ENCODE measurements at regions not wholly inside any gene's neighbourhood (a gene's known extent, or its start where the extent isn't known, plus 50 kb on each side); places are given as distances from the start of the nearest gene placed in this dataset.

GRCh38 chr9:36772449-36773403, 200.0 kb downstream of the MELK start:
- no peaks in the 10 kb centered on the region for H3K36me3 ChIP-seq (ENCODE audit: control insufficient read depth in 2 of 3, insufficient read depth in 3 of 3, low read length in 3 of 3)
- no peak overlapping the region for H3K4me3 ChIP-seq (ENCODE audit: low read length in 3 of 3)
- H3K9me3 ChIP-seq (ENCODE audit: control insufficient read depth in 2 of 3, insufficient read depth in 1 of 3, low read length in 3 of 3): no peaks in the 10 kb centered on the region
- H3K27ac ChIP-seq (ENCODE audit: low read depth in 2 of 2, low read length in 2 of 2): no peak overlapping the region
- no peaks in the 10 kb centered on the region for H3K27me3 ChIP-seq (ENCODE audit: control insufficient read depth, insufficient read depth, low read length)
- no peaks in the 10 kb centered on the region for H3K4me1 ChIP-seq (ENCODE audit: control insufficient read depth in 2 of 3, insufficient read depth in 2 of 3, low read depth in 1 of 3, low read length in 3 of 3)
- FAIRE-seq: no peak
- H3K9ac ChIP-seq (ENCODE audit: low read length in 3 of 3): no peak overlapping the region
- peak in 3 of 5 donors; percentile 63 to 79 (median 76) for DNase-seq
- TF ChIP-seq CTCF (IDR thresholded peaks at IDR 0.05; ENCODE audit: borderline replicate concordance, extremely low read depth, insufficient read depth): no peak
- intact Hi-C loops (cut with DNase I): no loop called here

- Histone ChIP-seq H3K4me1 (ENCODE audit: control insufficient read depth in 2 of 3, insufficient read depth in 2 of 3, low read depth in 1 of 3, low read length in 3 of 3) (no peaks in the 10 kb centered on the region), H3K9me3 (ENCODE audit: control insufficient read depth in 2 of 3, insufficient read depth in 1 of 3, low read length in 3 of 3) (no peaks in the 10 kb centered on the region), H3K9ac (ENCODE audit: low read length in 3 of 3) (no peak overlapping the region), H3K4me3 (ENCODE audit: low read length in 3 of 3) (no peak overlapping the region), H3K27ac (ENCODE audit: low read depth in 2 of 2, low read length in 2 of 2) (no peak overlapping the region), H3K36me3 (ENCODE audit: control insufficient read depth in 2 of 3, insufficient read depth in 3 of 3, low read length in 3 of 3) (no peaks in the 10 kb centered on the region), H3K27me3 (ENCODE audit: control insufficient read depth, insufficient read depth, low read length) (no peaks in the 10 kb centered on the region)
- TF ChIP-seq CTCF (IDR thresholded peaks at IDR 0.05; ENCODE audit: borderline replicate concordance, extremely low read depth, insufficient read depth): no peak
- DNase-seq (no peak), FAIRE-seq (no peak)
- intact Hi-C loops (cut with DNase I): no loop called here
Observed at GRCh38 chr9:36778682-36779081, 206.0 kb downstream of the MELK start.

- intact Hi-C loops (cut with DNase I): no loop called here
- no peak overlapping the region for H3K27ac ChIP-seq (ENCODE audit: low read depth in 2 of 2, low read length in 2 of 2)
- H3K9me3 ChIP-seq (ENCODE audit: control insufficient read depth in 2 of 3, insufficient read depth in 1 of 3, low read length in 3 of 3): no peaks in the 10 kb centered on the region
- FAIRE-seq (no peak), DNase-seq (no peak)
- H3K9ac ChIP-seq (ENCODE audit: low read length in 3 of 3): no peak overlapping the region
- no peaks in the 10 kb centered on the region for H3K27me3 ChIP-seq (ENCODE audit: control insufficient read depth, insufficient read depth, low read length)
- no peaks in the 10 kb centered on the region for H3K4me1 ChIP-seq (ENCODE audit: control insufficient read depth in 2 of 3, insufficient read depth in 2 of 3, low read depth in 1 of 3, low read length in 3 of 3)
- TF ChIP-seq CTCF (IDR thresholded peaks at IDR 0.05; ENCODE audit: borderline replicate concordance, extremely low read depth, insufficient read depth): no peak
- H3K4me3 ChIP-seq (ENCODE audit: low read length in 3 of 3): no peak overlapping the region
- no peaks in the 10 kb centered on the region for H3K36me3 ChIP-seq (ENCODE audit: control insufficient read depth in 2 of 3, insufficient read depth in 3 of 3, low read length in 3 of 3)
Observed at GRCh38 chr9:36779582-36779981, 206.9 kb downstream of the MELK start.
